GM12878 (cell line): ENCODE measurements at regions not wholly inside any gene's neighbourhood (a gene's known extent, or its start where the extent isn't known, plus 50 kb on each side); places are given as distances from the start of the nearest gene placed in this dataset.

ENCODE experiments used
- CBFB ChIP-seq: IDR thresholded peaks from 2 replicates; pipeline ENCODE4 v1.6.1; 2016; ENCODE audit warnings: antibody characterized with exemption, low read depth
- NRF1 ChIP-seq: conservative IDR thresholded peaks from 2 replicates; pipeline ENCODE4 v1.6.1; 2011; ENCODE audit warnings: mild to moderate bottlenecking, low read depth, low read length, improper control_type of control experiment

- TF ChIP-seq NRF1, result no peak
- TF ChIP-seq CBFB, result no peak
These were observed 152.4 kb upstream of the NCK2 start for GRCh38 chr2:105592288-105592687.
